Prostate gland (tissue), 2 donors: ENCODE measurements at regions not wholly inside any gene's neighbourhood (a gene's known extent, or its start where the extent isn't known, plus 50 kb on each side); places are given as distances from the start of the nearest gene placed in this dataset.
A peak's percentile ranks its signal among the peaks of the same experiment; 100 is the strongest.

Experiments
- DNase-seq: peaks from one replicate; pipeline ENCODE4 v3.0.0-alpha.2; 2019; ENCODE audit warnings: low spot score
- H3K27ac ChIP-seq, 2 donors: fragments of 200-600 bp; sonication (generic); 2 replicates each; pipeline ENCODE4 v1.5.1; 2017 to 2019
- H3K27me3 ChIP-seq: fragments of 200-600 bp; sonication (generic); replicated peaks from 2 replicates; pipeline ENCODE4 v1.5.1; 2019; ENCODE audit not compliant: insufficient read depth
- H3K36me3 ChIP-seq, 2 donors: fragments of 200-600 bp; sonication (generic); 1 replicate in 1 of 2; 2 replicates in 1 of 2; pipeline versions ENCODE4 v1.5.1 to v1.8.1; 2017 to 2019
- H3K4me1 ChIP-seq: fragments of 200-600 bp; sonication (generic); replicated peaks from 2 replicates; pipeline ENCODE4 v1.5.1; 2019
- H3K4me3 ChIP-seq, 2 donors: fragments of 200-600 bp; sonication (generic); 2 replicates each; pipeline ENCODE4 v1.5.1; 2017 to 2019
- H3K9me3 ChIP-seq: fragments of 200-600 bp; sonication (generic); 2 replicates; pipeline ENCODE4 v1.5.1; 2017
- CTCF ChIP-seq, 4 experiments: fragments of 200-600 bp in 2 of 4; fragments of 450-650 bp in 2 of 4; sonication (generic) in 2 of 4; IDR thresholded peaks; 1 replicate in 3 of 4; 2 replicates in 1 of 4; pipeline ENCODE4 v1.5.1; 2016 to 2019; ENCODE audit warnings: antibody characterized with exemption in 4 of 4, mild to moderate bottlenecking in 2 of 4, moderate library complexity in 2 of 4
- POLR2A ChIP-seq: fragments of 450-650 bp; IDR thresholded peaks from one replicate; pipeline ENCODE4 v1.6.1; 2016; ENCODE audit warnings: antibody characterized with exemption, mild to moderate bottlenecking
- POLR2AphosphoS5 ChIP-seq: sonication (generic); formaldehyde crosslinking; IDR thresholded peaks from one replicate; pipeline ENCODE4 v1.6.1; 2017; ENCODE audit warnings: antibody characterized with exemption
- WGBS: methylation state at CpG from one replicate; pipeline ENCODE4 v1.1.5; 2018; 5-methylcytosine and 5-hydroxymethylcytosine counted together
- intact Hi-C: fragments of 100-400 bp; cut with DNase I; formaldehyde crosslinking; loops from one replicate; pipeline ENCODE4 v1.14.2; 2022

GRCh38 chr3:18575573-18575972 is 150.4 kb upstream of the SATB1 start:
- 86% methylated on average over 8 of the region's 8 CpGs for WGBS
- no peaks in the 10 kb centered on the region for H3K36me3 ChIP-seq
- intact Hi-C loops, result no loop called here
- TF ChIP-seq POLR2A, result no peak
- TF ChIP-seq POLR2AphosphoS5, result no peak
- TF ChIP-seq CTCF (IDR thresholded peaks at IDR 0.05), result no peak
- no peaks in the 10 kb centered on the region for H3K27me3 ChIP-seq
- no peak overlapping the region for H3K4me3 ChIP-seq
- H3K4me1 ChIP-seq, result no peaks in the 10 kb centered on the region
- no peak for DNase-seq
- H3K9me3 ChIP-seq, result no peaks in the 10 kb centered on the region
- H3K27ac ChIP-seq, result no peak overlapping the region

- Histone ChIP-seq H3K36me3 (no peaks in the 10 kb centered on the region), H3K27me3 (no peaks in the 10 kb centered on the region), H3K4me1 (no peaks in the 10 kb centered on the region), H3K27ac (no peak overlapping the region), H3K4me3 (no peak overlapping the region), H3K9me3 (no peaks in the 10 kb centered on the region)
- no peak for TF ChIP-seq POLR2AphosphoS5
- TF ChIP-seq CTCF (IDR thresholded peaks at IDR 0.05), result no peak
- TF ChIP-seq POLR2A, result no peak
- no peak for DNase-seq
- intact Hi-C loops, result no loop called here
Observed at GRCh38 chr3:18572809-18573208, 147.7 kb upstream of the SATB1 start.

GRCh38 chr3:18567293-18567692 is 142.2 kb upstream of the SATB1 start:
- DNase-seq, result no peak

GRCh38 chr3:18562364-18563154 is 137.4 kb upstream of the SATB1 start:
- Histone ChIP-seq H3K4me3 (no peak overlapping the region), H3K27me3 (no peaks in the 10 kb centered on the region), H3K4me1 (no peaks in the 10 kb centered on the region), H3K36me3 (no peaks in the 10 kb centered on the region), H3K9me3 (no peaks in the 10 kb centered on the region), H3K27ac (no peak overlapping the region)
- DNase-seq, result no peak
- WGBS, result 63% methylated on average over 1 of the region's 1 CpG
- TF ChIP-seq POLR2AphosphoS5 (no peak), POLR2A (no peak), CTCF (IDR thresholded peaks at IDR 0.05) (no peak)
- intact Hi-C loops, result no loop called here

More at GRCh38 chr3:18567293-18567692, 142.2 kb upstream of the SATB1 start:
- Histone ChIP-seq H3K9me3 (no peaks in the 10 kb centered on the region), H3K4me1 (no peaks in the 10 kb centered on the region), H3K27ac (no peak overlapping the region), H3K4me3 (no peak overlapping the region), H3K27me3 (no peaks in the 10 kb centered on the region), H3K36me3 (no peaks in the 10 kb centered on the region)
- TF ChIP-seq CTCF (IDR thresholded peaks at IDR 0.05), result no peak
- no peak for TF ChIP-seq POLR2AphosphoS5
- TF ChIP-seq POLR2A, result no peak
- intact Hi-C loops, result no loop called here

GRCh38 chr3:18559331-18559842 is 134.2 kb upstream of the SATB1 start:
- TF ChIP-seq POLR2AphosphoS5 (peak; percentile 57), CTCF (IDR thresholded peaks at IDR 0.05) (peak; percentile 50 to 83 (median 73)), POLR2A (no peak)
- DNase-seq, result peak; percentile 20
- intact Hi-C loops, result no loop called here
- WGBS, result 7% methylated on average over 5 of the region's 5 CpGs
- H3K27me3 ChIP-seq, result no peaks in the 10 kb centered on the region
- no peaks in the 10 kb centered on the region for H3K4me1 ChIP-seq
- no peaks in the 10 kb centered on the region for H3K9me3 ChIP-seq
- no peak overlapping the region for H3K27ac ChIP-seq
- H3K36me3 ChIP-seq, result no peaks in the 10 kb centered on the region
- no peak overlapping the region for H3K4me3 ChIP-seq
